Activated T-helper 1 cell treated with anti-CD3 and anti-CD28 coated beads, Interleukin-2, amount 50 U/mL, for 16 hours (primary cell): ENCODE measurements at regions not wholly inside any gene's neighbourhood (a gene's known extent, or its start where the extent isn't known, plus 50 kb on each side); places are given as distances from the start of the nearest gene placed in this dataset.

Experiments used
- DNase-seq, 2 donors: peaks; one replicate each; pipeline ENCODE4 v3.0.0-alpha.2; 2020; ENCODE audit warnings: low read depth in 1 of 2, low spot score in 1 of 2

- DNase-seq: no peak
Measured at GRCh38 chr15:98382139-98382538, 266.2 kb upstream of the IGF1R start.

DNA sequence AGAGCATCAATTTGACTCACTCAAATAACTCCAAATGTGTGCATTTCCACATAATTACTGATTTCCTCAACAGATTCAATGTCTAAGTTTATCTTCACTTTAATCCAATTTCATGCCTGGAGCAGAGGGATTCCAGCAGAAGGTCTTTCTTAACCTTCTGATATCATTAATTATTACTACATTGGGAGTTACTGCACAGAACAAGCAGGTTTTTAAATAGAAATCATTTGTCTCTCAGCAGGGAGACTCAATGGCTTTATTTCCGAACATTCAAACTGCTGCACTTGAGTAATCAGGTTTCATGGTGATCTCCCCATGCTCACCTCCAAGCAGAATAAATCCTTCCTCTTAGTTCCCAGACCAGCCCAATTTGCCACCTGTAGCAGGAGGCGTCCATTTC is 264.8 kb upstream of the IGF1R start:
- DNase-seq: no peak

DNA sequence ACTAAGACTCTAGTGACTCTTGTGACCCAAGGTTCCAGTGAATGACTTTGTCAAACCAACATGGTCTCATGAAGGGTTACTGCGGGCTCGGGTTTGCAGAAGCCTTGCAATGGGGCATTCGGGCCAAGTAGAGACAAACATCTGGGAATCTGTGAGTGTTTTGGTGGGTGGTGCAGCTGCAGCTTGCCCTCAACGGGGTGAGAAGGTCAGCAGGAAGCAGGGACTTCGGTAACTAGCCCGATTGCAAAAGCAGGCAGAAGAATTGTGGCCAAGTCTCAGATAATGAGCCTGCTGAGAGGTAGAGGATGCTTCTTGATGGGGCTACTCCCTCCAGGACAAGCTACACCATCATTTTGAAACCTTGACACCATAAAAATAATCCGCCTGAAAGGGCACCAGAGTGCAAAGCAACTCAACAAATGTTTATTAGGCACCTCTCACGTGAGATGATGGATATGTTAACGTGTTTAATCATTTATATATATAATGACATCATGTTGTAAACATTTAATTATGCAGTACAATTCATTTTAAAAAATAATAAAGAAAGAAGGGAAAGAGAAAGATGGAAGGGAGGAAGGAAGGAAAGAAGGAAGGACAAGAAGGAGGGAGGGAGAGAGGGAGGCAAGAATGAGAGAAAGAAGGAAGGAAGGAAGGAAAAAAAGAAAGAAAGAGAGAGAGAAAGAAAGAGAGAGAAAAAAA is 263.9 kb upstream of the IGF1R start:
- DNase-seq: no peak

DNA sequence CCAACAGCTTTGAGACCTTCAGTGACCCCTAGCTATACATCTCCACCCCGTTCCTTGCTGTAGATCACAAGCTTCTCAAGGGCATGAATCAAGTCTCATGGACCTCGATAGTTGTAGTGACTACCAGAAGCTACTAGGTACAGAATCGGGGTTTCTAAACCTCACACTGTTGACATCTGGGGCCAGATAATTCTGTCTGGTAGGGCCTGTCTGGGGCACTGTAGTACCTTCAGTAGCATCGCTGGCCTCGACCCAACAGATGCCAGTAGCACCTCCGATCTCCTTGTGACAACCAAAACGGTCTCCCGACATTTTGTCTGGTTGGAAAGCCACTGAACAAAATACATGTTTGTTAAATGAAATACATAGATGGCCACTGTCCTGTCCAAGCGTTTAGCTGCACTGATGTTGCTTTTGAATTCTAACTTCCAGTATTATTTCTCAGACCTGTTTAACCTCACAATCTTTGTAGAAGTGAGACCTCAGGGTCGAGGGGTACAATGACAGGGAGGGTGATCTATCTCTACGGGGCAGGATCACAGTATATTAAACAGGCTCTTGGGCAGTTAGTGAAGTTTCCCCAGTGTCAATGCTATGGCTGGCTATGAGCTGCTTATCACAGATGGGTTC is 262.5 kb upstream of the IGF1R start:
- no peak for DNase-seq

- DNase-seq: no peak
Measured at GRCh38 chr15:98386561-98386960, 261.8 kb upstream of the IGF1R start.

DNA sequence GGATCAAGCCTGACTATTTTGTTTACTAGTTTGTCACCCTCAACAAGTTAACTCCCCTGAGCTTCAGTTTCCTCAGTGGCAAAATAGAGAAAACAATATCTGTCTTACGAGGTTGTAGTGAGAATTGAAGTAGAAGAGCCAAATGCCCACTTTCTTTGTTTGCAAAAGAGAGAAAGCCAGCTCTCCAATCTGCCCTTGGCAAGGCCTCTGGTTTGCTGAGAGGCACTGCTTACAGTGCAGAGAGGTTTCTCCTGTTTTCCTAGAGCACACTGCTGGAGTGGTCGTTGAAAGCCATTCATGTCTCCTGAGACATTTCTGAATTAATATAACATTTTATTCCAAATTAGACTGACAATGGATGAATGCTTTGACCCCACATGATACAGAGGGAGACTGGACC is 260.5 kb upstream of the IGF1R start:
- no peak for DNase-seq

GRCh38 chr15:98390946-98391530 is 257.3 kb upstream of the IGF1R start:
- DNase-seq: no peak

DNA sequence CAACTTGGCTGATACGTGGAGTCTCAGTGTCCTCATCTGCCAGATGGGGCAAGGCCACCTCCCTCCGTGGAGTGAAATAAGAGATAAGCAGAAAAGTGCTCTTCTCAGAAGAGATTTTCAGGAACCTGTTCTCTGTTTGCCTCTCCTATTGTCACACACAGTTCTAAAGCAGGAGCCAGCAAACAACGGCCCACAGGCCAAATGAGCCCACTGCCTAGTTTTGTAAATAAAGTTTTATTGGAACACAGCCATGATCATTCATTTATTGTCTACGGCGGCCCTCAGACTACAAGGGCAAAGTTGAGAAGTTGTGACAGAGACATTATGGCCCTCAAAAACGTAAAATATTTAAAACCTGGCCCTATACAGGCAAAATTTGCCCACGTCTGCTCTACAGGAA is 256.8 kb upstream of the IGF1R start:
- no peak for DNase-seq

- no peak for DNase-seq
Measured at GRCh38 chr15:98393471-98393870, 254.9 kb upstream of the IGF1R start.

- no peak for DNase-seq
Measured at GRCh38 chr15:98394546-98394945, 253.8 kb upstream of the IGF1R start.

DNA sequence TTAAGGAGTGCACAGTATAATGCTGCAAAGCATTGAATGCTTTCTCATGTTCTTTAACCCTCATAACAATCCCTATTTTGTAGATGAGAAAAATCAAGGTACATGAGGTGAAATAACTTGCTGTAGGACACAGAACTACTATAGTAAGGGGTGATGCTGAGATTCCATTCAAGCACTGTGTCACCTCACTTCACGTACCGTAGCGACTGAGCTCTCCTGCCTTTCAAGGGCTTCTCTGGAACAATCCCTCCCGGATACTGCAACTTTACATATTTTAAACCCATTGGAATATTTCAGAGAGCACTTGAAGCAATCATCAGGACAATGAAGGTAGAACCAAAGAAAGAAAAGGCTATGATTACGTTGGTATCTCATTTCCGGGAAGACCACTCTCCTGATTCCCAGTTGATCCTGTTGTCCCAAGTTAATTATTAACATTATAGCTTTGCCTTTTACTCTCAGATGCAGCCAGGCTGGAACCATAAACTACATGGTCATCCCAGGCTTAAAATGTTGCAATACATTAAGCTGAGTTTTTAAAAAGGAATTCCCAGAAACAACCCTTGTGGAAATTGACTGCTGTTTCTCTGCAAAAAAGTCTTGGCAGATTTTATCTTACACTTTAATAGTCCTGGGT is 252.2 kb upstream of the IGF1R start:
- no peak for DNase-seq

- no peak for DNase-seq
Measured at GRCh38 chr15:98397419-98397818, 250.9 kb upstream of the IGF1R start.

DNA sequence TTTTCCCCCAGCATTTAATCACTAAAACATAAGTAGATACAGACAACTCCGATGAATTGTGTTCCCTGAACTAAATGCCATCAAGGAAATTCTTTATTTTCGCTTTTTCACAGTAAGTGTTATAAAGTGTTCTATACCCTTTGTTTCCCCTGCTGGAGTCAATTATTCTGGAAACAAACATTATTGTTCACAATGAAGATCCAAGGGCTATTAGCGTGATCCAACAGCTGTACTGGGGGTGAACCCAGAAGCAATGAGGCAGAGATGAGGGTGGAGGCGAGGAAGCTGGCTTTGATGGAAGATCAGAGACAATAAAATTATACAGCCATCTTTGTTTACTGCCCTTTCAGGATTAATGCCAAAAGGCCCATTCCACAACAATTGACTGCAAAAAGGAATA is 250.3 kb upstream of the IGF1R start:
- DNase-seq: no peak

- no peak for DNase-seq
Measured at GRCh38 chr15:98398886-98399285, 249.5 kb upstream of the IGF1R start.

- DNase-seq: no peak
Measured at GRCh38 chr15:98400120-98400519, 248.2 kb upstream of the IGF1R start.

GRCh38 chr15:98401029-98401428 is 247.3 kb upstream of the IGF1R start:
- no peak for DNase-seq

DNA sequence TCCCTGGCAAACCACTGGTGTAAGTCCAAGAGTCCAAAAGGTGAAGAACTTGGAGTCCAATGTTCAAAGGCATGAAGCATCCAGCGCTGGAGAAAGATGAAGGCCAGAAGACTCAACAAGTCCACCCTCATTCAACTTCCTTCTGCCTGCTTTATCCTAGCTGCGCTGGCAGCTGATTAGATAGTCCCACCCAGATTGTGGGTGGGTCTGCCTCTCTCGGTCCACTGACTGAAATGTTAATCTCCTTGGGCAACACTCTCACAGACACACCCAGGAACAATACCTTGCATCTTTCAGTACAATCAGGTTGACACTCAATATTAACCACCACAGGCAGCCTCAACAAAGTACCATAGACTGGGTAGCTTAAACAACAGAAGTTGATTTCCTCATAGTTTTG is 245.9 kb upstream of the IGF1R start:
- DNase-seq: no peak

GRCh38 chr15:98403169-98403568 is 245.2 kb upstream of the IGF1R start:
- DNase-seq: no peak

DNA sequence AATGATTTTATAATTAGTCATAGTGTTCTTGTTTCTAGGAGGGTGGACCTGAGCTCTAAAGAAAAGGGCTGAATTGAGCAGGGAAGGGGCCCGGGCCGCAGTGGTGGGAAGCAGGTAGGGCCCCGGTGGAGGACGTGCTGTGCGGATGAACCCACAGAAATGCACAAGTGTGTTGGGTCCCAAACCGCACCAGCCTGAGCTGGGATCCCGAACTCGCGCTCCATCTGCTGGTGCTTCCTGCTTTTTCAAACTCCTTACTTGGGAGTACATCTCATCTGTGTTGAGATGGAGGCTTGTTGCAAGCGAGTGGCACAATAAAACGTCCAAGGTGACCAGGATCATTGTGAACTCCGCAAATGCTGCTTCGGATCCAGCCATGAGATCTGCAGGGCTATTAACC is 244.8 kb upstream of the IGF1R start:
- no peak for DNase-seq

DNA sequence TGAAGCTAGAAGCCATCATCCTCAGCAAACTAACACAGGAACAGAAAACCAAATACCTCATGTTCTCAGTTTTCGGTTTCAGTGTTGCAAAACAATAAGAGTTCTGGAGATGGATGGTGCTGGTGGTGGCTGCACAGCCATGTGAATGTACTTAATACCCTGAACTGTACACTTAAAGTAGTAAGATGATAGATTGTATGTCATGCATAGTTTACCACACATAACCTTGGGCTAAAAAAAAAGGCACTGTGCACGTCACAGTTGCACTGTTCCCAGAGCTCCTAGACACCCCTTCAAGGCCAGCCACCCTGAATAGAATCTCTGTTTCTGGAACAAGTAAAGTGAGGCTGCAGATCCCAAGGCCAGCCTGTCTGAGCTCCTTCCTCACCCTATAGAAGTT is 243.3 kb upstream of the IGF1R start:
- DNase-seq: no peak

GRCh38 chr15:98408231-98408630 is 240.1 kb upstream of the IGF1R start:
- no peak for DNase-seq

DNA sequence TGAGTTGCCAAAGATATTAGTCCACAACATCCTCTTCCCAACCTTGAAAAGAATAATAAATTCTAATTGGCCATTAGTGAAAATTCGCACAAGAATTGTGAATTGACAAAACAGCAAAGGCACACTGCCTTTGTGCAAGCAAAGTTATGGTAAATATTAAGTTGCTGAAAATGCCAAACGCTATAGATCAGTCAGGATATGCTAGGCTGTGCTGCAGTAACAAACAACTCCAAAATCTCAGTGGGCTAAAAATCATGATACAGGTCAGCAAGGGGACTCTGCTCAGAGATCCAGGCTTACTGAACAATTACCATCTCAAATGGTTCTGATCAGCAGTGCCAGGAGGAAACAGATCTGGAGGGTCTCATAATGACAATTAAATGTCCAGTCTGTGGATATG is 238.0 kb upstream of the IGF1R start:
- no peak for DNase-seq
